ENCODE measurements at regions not wholly inside any gene's neighbourhood (a gene's known extent, or its start where the extent isn't known, plus 50 kb on each side); places are given as distances from the start of the nearest gene placed in this dataset.

- Histone ChIP-seq H4K91ac (ENCODE audit: insufficient read length, low read depth, low read length) (no peak overlapping the region), H2BK20ac (ENCODE audit: low read depth, low read length, poor library complexity, severe bottlenecking) (no peak overlapping the region), H3K56ac (ENCODE audit: insufficient read length, low read depth, low read length) (no peak overlapping the region), H3K27ac (ENCODE audit: insufficient read length, low read depth, low read length) (no peak overlapping the region), H2AK5ac (ENCODE audit: insufficient read length, low read length) (no peak overlapping the region), H3K4me1 (ENCODE audit: insufficient read depth, low read length) (no peaks in the 10 kb centered on the region), H4K8ac (replicated peaks; ENCODE audit: insufficient read length, low read depth, low read length) (no peak overlapping the region), H3K27me3 (ENCODE audit: insufficient read depth, low read length) (no peaks in the 10 kb centered on the region; the same call in 1 of the 2 replicates), H3K23ac (ENCODE audit: insufficient read length, low read depth, low read length) (no peak overlapping the region), H3K14ac (ENCODE audit: insufficient read depth, low read length) (no peak overlapping the region), H3T11ph (ENCODE audit: low read length) (no peak overlapping the region), H2AFZ (ENCODE audit: low read length) (no peak overlapping the region), H2BK12ac (ENCODE audit: insufficient read length, low read depth, low read length) (no peak overlapping the region), H3K79me2 (ENCODE audit: insufficient read depth, low read length) (no peaks in the 10 kb centered on the region), H3K23me2 (ENCODE audit: insufficient read length, low read depth, low read length, poor library complexity, severe bottlenecking) (no peaks in the 10 kb centered on the region), H2BK15ac (ENCODE audit: low read depth, low read length) (no peak overlapping the region), H3K4me2 (ENCODE audit: insufficient read depth, insufficient read length, low read length) (no peak overlapping the region), H3K4ac (ENCODE audit: low read depth, low read length) (no peak overlapping the region), H2BK120ac (ENCODE audit: low read depth, low read length, poor library complexity, severe bottlenecking) (no peak overlapping the region), H2BK5ac (ENCODE audit: insufficient read length, low read length) (no peak overlapping the region), H4K20me1 (ENCODE audit: control insufficient read depth, insufficient read depth, insufficient read length) (no peaks in the 10 kb centered on the region), H3K18ac (ENCODE audit: insufficient read length, low read depth, low read length) (no peak overlapping the region), H3K79me1 (ENCODE audit: insufficient read depth, low read depth, low read length, poor library complexity, severe bottlenecking) (no peaks in the 10 kb centered on the region), H3K9ac (ENCODE audit: extremely low read depth, insufficient read length, low read length) (no peak overlapping the region), H3K9me3 (ENCODE audit: control insufficient read depth, low read depth, low read length) (no peaks in the 10 kb centered on the region), H4K5ac (ENCODE audit: insufficient read length, low read depth, low read length) (no peak overlapping the region)
- H3K4me1 Mint-ChIP-seq = no peaks in the 10 kb centered on the region; a peak in 1 of 4 replicates
- no CpG with 5 or more reads among the region's 2 CpGs for WGBS (ENCODE audit: extremely low coverage, insufficient read length, low lambda C conversion rate)
- no peaks in the 10 kb centered on the region for H3K27me3 Mint-ChIP-seq (ENCODE audit: low read depth)
- H3K9me3 Mint-ChIP-seq = peaks cover 0 to 6% of the 10 kb centered on the region in 2 experiments; a peak in 1 of 5 replicates
- no peak overlapping the region for H3K4me3 Mint-ChIP-seq
- no peak for DNase-seq
- H3K27ac Mint-ChIP-seq = no peak overlapping the region
- no peak for TF ChIP-seq CTCF (conservative IDR thresholded peaks at IDR 0.05)
- no peaks in the 10 kb centered on the region; a peak in 2 of 7 replicates for H3K36me3 Mint-ChIP-seq (ENCODE audit: insufficient read depth in 1 of 3, low read depth in 3 of 3)
These were observed 896.2 kb downstream of the CDH11 start for GRCh38 chr16:64225696-64226095.

Data from H9 (cell line).